Activated B cell treated with CpG ODN at 0.5 μM for 24 hours (primary cell): ENCODE measurements at regions not wholly inside any gene's neighbourhood (a gene's known extent, or its start where the extent isn't known, plus 50 kb on each side); places are given as distances from the start of the nearest gene placed in this dataset.

Experiments
- ATAC-seq: fragments of 200-7000 bp; cut with Tn5 transposase; one replicate; pipeline ENCODE4 v1.10.0; 2021; ENCODE audit warnings: low read depth, mild to moderate bottlenecking, moderate library complexity
- CTCF ChIA-PET: fragments of 350-600 bp; sonication (Branson Sonifier 250); formaldehyde crosslinking; loops from one replicate; lab custom pipeline; 2021; ENCODE audit warnings: antibody characterized with exemption; lab: Charles Lee
- POLR2A ChIA-PET: fragments of 350-600 bp; sonication (Branson Sonifier 250); formaldehyde crosslinking; loops from one replicate; lab custom pipeline; 2021; ENCODE audit warnings: antibody characterized with exemption; lab: Charles Lee
- DNase-seq: peaks from one replicate; pipeline ENCODE4 v3.0.0; 2022
- H3K27ac Mint-ChIP-seq: one replicate; pipeline ENCODE4 v1.8.0; 2020; ENCODE audit warnings: mixed read lengths
- H3K27me3 Mint-ChIP-seq: one replicate; pipeline ENCODE4 v1.8.0; 2021; ENCODE audit warnings: mixed read lengths
- H3K36me3 Mint-ChIP-seq: one replicate; pipeline ENCODE4 v1.8.0; 2021; ENCODE audit warnings: low read depth, mixed read lengths
- H3K4me1 Mint-ChIP-seq: one replicate; pipeline ENCODE4 v1.8.0; 2021; ENCODE audit warnings: mixed read lengths
- H3K4me3 Mint-ChIP-seq: one replicate; pipeline ENCODE4 v1.8.0; 2020; ENCODE audit warnings: mild to moderate bottlenecking, mixed read lengths
- H3K9me3 Mint-ChIP-seq: one replicate; pipeline ENCODE4 v1.8.0; 2020; ENCODE audit warnings: mixed read lengths
- CTCF ChIP-seq: fragments of 200-600 bp; IDR thresholded peaks from one replicate; pipeline ENCODE4 v1.8.0; 2022; ENCODE audit warnings: antibody characterized with exemption, mild to moderate bottlenecking
- intact Hi-C: fragments of 100-400 bp; cut with micrococcal nuclease; formaldehyde crosslinking; loops from one replicate; pipeline ENCODE4 v1.15.1; 2024

DNA sequence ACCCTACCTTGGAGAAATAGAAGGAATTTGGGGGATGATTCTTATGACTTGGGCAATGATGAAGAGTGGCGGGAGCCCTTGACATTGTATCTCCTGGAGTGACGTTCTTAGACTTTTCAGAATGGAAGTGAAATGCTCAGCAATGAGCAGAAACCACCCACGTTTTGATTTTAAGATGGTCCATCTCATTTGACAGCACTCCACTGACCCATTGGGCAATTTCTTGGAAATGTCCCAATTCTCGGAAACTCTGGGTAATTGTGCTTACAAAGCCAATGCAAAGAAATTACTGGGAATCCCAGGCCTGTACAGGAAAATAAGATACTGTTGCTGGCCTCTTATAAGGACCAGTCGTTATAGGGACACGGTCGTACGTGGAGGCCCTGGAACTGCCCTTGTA, 170.0 kb upstream of the COPS8 start:
- Mint-ChIP-seq H3K27me3 (peaks cover 5% of the 10 kb centered on the region), H3K36me3 (no peaks in the 10 kb centered on the region), H3K27ac (no peak overlapping the region), H3K4me3 (no peak overlapping the region), H3K9me3 (no peaks in the 10 kb centered on the region), H3K4me1 (no peaks in the 10 kb centered on the region)
- CTCF ChIA-PET, result no interaction called here
- POLR2A ChIA-PET, result no interaction called here
- ATAC-seq (no peak), DNase-seq (no peak)
- no peak for TF ChIP-seq CTCF
- intact Hi-C loops, result no loop called here

- no peaks in the 10 kb centered on the region for H3K36me3 Mint-ChIP-seq
- DNase-seq (no peak), ATAC-seq (no peak)
- H3K27ac Mint-ChIP-seq, result no peak overlapping the region
- TF ChIP-seq CTCF, result no peak
- H3K4me1 Mint-ChIP-seq, result no peaks in the 10 kb centered on the region
- H3K9me3 Mint-ChIP-seq, result no peaks in the 10 kb centered on the region
- intact Hi-C loops, result no loop called here
- ChIA-PET CTCF (no interaction called here), POLR2A (no interaction called here)
- peaks cover 5% of the 10 kb centered on the region for H3K27me3 Mint-ChIP-seq
- no peak overlapping the region for H3K4me3 Mint-ChIP-seq
These were observed 169.5 kb upstream of the COPS8 start for GRCh38 chr2:236916181-236916580.

DNA sequence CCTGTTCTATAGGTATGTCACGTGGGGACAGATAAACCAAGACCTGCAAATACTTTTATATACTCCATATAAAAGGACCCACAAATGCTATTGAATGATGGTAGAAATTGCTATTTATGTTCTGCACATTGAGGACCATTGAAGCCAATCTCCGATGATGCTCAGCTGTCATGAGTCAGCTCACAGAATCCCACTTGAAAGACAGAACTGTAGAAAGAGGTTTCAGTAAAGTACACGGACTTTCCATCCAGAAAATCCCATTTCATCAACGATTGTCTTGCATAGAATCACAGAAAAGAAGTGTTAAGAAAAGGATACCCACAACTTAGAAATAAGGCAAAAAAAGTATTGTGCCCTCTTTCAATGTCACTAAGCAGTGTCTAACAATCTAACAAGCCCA, 169.0 kb upstream of the COPS8 start:
- no peak for TF ChIP-seq CTCF
- DNase-seq (no peak), ATAC-seq (no peak)
- Mint-ChIP-seq H3K27ac (no peak overlapping the region), H3K27me3 (peaks cover 5% of the 10 kb centered on the region), H3K4me1 (no peaks in the 10 kb centered on the region), H3K36me3 (no peaks in the 10 kb centered on the region), H3K9me3 (no peaks in the 10 kb centered on the region), H3K4me3 (no peak overlapping the region)
- CTCF ChIA-PET, result no interaction called here
- intact Hi-C loops, result no loop called here
- POLR2A ChIA-PET, result no interaction called here

- no peak overlapping the region for H3K4me3 Mint-ChIP-seq
- H3K27me3 Mint-ChIP-seq, result peaks cover 5% of the 10 kb centered on the region
- no peaks in the 10 kb centered on the region for H3K36me3 Mint-ChIP-seq
- ATAC-seq (no peak), DNase-seq (no peak)
- ChIA-PET CTCF (no interaction called here), POLR2A (no interaction called here)
- intact Hi-C loops, result no loop called here
- H3K9me3 Mint-ChIP-seq, result no peaks in the 10 kb centered on the region
- H3K27ac Mint-ChIP-seq, result no peak overlapping the region
- no peaks in the 10 kb centered on the region for H3K4me1 Mint-ChIP-seq
- TF ChIP-seq CTCF, result no peak
These were observed 168.5 kb upstream of the COPS8 start for GRCh38 chr2:236917164-236917563.

DNA sequence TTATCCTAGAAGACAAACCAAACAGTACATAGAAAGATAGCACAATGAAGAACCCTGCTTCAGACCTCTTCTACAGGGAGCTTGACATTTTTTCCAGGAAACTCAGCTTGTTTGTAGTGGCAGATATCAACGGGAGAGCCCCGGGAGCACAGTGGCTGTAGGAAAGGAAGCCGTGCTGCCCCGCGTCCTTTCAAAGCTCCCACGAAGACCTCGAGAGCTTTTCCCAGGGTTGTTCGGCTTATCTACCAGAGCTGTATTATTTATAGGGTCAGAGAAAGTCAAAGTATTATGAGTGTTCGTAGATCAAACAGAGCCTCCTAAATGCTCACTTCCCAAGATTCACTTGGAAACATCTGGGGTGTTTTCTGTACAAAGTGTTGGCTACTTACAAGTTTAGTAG, 167.1 kb upstream of the COPS8 start:
- Mint-ChIP-seq H3K4me3 (no peak overlapping the region), H3K27ac (no peak overlapping the region), H3K9me3 (no peaks in the 10 kb centered on the region), H3K27me3 (no peaks in the 10 kb centered on the region), H3K36me3 (no peaks in the 10 kb centered on the region), H3K4me1 (no peaks in the 10 kb centered on the region)
- DNase-seq (no peak), ATAC-seq (no peak)
- intact Hi-C loops, result no loop called here
- ChIA-PET POLR2A (no interaction called here), CTCF (no interaction called here)
- TF ChIP-seq CTCF, result no peak
